NB4 (cell line): ENCODE measurements at regions not wholly inside any gene's neighbourhood (a gene's known extent, or its start where the extent isn't known, plus 50 kb on each side); places are given as distances from the start of the nearest gene placed in this dataset.

Experiments
- CTCF ChIP-seq: IDR thresholded peaks from one replicate; pipeline ENCODE4 v1.5.1; 2012; ENCODE audit warnings: low read depth, low read length
- POLR2A ChIP-seq: IDR thresholded peaks from 2 replicates; pipeline ENCODE4 v1.6.1; 2011; ENCODE audit warnings: mild to moderate bottlenecking; ENCODE audit not compliant: insufficient read length; ENCODE audit errors: extremely low read depth

DNA sequence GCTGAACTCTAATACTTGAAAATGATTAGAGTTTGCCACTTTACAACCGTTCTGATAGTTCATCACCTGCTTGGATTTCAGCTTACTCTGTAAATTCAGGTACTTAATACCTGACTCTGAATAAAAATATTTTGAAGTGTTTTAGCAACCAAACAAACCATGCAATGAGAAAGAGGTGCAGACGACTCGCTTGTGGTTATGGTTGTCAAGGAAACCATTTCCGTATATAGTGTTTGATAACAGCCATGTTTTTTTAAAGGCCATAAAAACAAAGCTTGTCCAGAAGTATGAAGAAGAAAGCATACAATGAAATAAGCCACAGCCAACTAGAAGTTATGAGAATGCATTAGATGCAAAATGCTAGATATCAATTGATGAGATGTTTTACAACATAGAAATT lies 167.2 kb upstream of the HMCN1 start:
- TF ChIP-seq CTCF (no peak), POLR2A (no peak)
